CD4-positive, alpha-beta T cell treated with Interleukin-1 beta for 1 hour (primary cell): ENCODE measurements at regions not wholly inside any gene's neighbourhood (a gene's known extent, or its start where the extent isn't known, plus 50 kb on each side); places are given as distances from the start of the nearest gene placed in this dataset.
"Not testable (repeated sequence)": the region's sequence is repeated elsewhere in the genome, so short reads cannot be mapped to it uniquely, and the experiment has no call there.

Experiments
- DNase-seq, 2 donors: peaks; one replicate each; pipeline ENCODE4 v3.0.0-alpha.2; 2020 to 2022

DNA sequence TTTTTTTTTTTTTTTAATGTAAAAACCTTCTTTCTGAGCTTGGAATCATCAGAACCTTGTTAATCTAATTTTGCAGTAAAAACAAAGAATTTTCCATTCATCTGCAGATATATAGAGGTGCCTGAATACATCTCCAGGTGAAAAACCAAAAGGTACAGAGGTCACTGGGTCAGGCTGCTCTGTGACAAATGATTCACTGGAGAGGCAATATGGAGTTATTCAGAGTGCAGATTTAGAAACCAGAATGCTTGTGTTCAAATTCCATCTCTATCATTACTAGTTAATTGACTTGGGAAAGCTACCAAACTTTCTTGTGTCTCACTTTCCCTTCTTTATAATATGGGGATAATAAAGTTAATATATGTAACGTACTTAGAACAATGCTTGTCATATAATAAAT lies 51.5 kb upstream of the C1orf53 start:
- DNase-seq, result no peak

GRCh38 chr1:197850042-197850441 lies 52.4 kb upstream of the C1orf53 start:
- no peak for DNase-seq

DNA sequence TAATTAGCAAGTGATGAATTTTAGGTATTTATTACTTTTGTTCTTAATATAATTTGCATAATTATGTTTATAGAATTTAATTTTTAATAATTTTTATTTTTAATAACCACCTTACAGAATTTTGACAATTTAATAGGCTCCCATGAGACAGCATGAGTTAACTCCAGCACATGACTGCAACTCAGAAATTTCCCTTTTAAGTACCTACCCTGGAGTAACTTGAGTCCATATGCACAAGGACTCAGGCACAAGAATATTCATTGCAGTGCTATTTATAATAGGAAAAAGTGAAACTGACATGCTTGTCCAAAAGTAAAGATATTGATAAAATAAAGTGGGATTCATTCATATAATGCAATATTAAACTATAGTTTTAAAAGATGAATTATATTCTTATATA lies 54.1 kb upstream of the C1orf53 start:
- DNase-seq, result no peak

- no peak for DNase-seq
These were observed 56.5 kb upstream of the C1orf53 start for GRCh38 chr1:197845886-197846285.

- DNase-seq, result no peak
These were observed 57.8 kb upstream of the C1orf53 start for GRCh38 chr1:197844651-197845050.

- no peak for DNase-seq
These were observed 59.0 kb upstream of the C1orf53 start for GRCh38 chr1:197843401-197843800.

- no peak for DNase-seq
These were observed 59.8 kb upstream of the C1orf53 start for GRCh38 chr1:197842646-197843045.

GRCh38 chr1:197841883-197842553 lies 60.4 kb upstream of the C1orf53 start:
- DNase-seq, result no peak

GRCh38 chr1:197841158-197841557 lies 61.3 kb upstream of the C1orf53 start:
- no peak for DNase-seq

- DNase-seq, result not testable (repeated sequence)
These were observed 62.6 kb upstream of the C1orf53 start for GRCh38 chr1:197839786-197840185.

GRCh38 chr1:197838836-197839235 lies 63.6 kb upstream of the DENND1B start:
- peak in 1 of 2 donors; percentile 2 for DNase-seq

DNA sequence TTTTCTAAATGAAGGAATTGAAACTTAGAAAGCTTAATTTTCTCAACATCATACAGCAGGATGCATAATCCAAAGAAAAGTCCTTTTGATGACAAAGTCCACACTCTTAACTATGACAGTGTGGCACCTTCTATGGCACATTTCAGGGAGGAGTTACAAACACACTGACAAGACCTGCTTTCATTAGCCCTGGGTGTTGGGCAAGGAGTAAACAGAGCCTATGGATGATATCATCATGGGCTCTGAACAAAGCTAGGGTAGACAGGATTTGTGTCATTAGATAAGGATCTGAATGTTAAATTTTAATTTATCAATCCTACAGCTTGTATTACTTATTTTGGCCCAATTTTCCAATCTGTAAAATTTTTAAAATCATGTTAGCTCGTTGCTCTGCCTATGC lies 62.6 kb upstream of the DENND1B start:
- DNase-seq, result no peak

DNA sequence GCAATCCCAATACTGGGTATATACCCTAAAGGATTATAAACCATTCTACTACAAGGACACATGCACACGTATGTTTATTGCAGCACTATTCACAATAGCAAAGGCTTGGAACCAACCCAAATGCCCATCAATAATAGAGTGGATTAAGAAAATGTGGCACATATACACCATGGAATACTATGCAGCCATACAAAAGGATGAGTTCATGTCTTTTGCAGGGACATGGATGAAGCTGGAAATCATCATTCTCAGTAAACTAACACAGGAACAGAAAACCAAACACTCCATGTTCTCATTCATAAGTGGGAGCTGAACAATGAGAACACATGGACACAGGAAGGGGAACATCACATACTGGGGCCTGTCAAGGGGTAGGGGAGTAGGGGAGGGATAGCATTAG lies 61.1 kb upstream of the DENND1B start:
- not testable (repeated sequence) for DNase-seq

GRCh38 chr1:197829011-197829410 lies 53.7 kb upstream of the DENND1B start:
- DNase-seq, result not testable (repeated sequence)

DNA sequence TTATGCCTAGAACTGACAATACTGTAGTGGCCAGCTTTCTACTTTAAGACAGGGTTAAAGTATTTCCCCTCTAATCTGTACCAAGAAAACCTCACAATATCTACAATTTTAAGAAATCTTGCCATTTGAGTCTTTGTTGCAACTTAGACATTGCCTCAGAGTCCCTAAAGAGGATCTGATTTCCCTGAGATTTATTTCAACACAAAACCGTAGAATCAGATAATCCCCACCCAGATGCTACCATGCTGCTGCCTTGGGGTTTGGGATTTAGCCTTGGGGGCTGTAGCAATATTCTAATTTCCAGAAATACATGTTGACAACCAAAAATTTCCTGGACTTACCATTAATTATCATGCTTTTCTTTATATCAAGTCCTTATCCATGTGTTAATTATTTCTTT lies 50.3 kb upstream of the DENND1B start:
- DNase-seq, result no peak
